ENCODE measurements at regions not wholly inside any gene's neighbourhood (a gene's known extent, or its start where the extent isn't known, plus 50 kb on each side); places are given as distances from the start of the nearest gene placed in this dataset.

DNA sequence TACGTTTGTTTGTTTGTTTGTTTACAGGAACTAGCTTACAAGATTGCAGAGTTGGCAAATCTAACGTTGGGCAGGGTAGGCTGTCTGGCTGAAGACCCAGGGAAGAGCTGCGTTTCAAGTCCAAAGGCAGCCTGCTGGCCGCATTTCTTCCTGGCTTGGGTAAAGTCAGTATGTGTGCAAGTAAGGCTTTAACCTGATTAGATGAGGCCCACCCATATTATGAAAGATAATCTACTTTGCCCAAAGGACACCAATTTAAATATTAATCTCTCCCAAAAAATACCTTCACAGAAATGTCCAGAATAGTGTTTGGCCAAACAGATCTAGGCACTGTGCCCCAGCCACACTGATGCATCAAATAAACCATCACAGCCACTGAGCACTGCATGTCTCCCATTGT is 228.9 kb upstream of the HABP2 start:
- peaks cover 2% of the 10 kb centered on the region for H3K4me1 Mint-ChIP-seq
- peaks cover 7% of the 10 kb centered on the region for H3K27me3 Mint-ChIP-seq
- H3K4me3 Mint-ChIP-seq, result no peak overlapping the region
- no peak overlapping the region for H3K27ac Mint-ChIP-seq
- H3K36me3 Mint-ChIP-seq (ENCODE audit: low read depth), result no peaks in the 10 kb centered on the region
- ATAC-seq (no peak), DNase-seq (no peak)
- no peaks in the 10 kb centered on the region for H3K9me3 ChIP-seq (ENCODE audit: control insufficient read depth, low read length, poor library complexity, severe bottlenecking)

DNA sequence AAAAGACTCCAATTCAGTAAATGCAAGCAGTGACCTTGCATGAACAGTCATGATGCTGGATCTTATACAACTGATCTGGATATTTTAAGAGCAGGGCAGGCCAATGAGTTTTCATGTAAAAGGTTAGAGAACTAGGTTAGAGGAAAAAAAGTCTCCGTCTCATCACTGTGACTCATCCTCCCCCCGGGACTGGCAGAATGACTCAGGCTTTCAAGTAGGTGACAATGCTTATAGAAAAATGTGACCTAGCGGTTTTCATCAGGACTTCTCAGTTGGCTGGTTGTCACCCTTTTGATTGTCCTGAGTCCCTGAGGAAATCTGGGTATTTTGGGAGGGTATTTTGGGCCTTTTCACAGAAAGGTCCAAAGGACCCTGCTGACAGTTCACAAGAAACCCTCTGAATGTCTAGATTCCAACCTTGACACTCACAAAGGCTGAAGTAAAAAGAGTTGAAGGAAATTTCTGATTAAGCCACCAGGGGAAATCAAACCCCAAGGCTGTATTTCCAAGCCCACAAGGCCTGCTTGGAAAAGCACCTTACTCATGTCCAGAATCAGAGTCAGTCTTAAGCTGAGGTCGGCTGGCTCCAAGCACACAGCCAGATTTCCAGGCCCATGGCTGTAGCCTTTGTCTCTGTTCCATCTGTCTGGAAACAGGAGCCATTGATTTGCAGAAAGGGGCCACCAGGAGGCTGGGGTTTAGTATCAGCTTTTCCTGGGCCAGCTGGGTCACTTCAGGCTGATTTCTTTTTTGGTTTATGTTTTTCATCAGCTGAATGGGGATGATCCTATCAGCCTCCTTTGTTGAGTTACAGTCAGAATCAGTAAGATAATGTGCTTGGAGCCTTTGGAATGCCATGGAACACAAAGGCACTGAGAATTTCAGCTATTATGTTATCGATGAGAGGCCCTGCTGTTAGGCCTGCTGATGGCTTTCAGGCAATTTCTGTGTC is 226.4 kb upstream of the HABP2 start:
- Mint-ChIP-seq H3K27ac (no peak overlapping the region), H3K27me3 (peaks cover 13% of the 10 kb centered on the region), H3K36me3 (ENCODE audit: low read depth) (no peaks in the 10 kb centered on the region), H3K4me1 (peaks cover 2% of the 10 kb centered on the region), H3K4me3 (no peak overlapping the region)
- ATAC-seq (no peak), DNase-seq (no peak)
- no peaks in the 10 kb centered on the region for H3K9me3 ChIP-seq (ENCODE audit: control insufficient read depth, low read length, poor library complexity, severe bottlenecking)

DNA sequence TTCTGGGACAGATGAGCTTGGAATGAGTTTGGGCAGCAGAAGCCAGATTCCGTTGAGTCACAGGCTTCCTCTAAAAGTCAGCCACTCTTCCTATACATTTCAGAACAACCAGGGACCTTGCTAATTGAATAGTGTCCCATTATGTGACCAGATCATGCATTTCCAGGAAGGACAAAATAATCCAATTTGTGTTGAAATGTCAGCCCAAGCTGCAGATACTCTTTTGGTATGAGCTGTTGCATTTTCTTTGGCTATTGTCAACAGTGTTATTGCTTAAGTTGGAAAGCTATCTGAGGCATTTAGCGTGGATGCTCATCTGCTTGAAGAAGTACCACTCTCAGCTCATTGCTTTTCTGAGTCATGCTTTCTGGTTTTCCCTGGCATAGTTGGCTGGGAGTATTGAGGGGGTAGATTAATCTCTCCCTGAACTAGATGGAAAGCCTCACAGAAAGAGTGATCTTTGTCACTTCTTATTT is 223.7 kb upstream of the HABP2 start:
- DNase-seq (no peak), ATAC-seq (no peak)
- peaks cover 5% of the 10 kb centered on the region for H3K27me3 Mint-ChIP-seq

DNA sequence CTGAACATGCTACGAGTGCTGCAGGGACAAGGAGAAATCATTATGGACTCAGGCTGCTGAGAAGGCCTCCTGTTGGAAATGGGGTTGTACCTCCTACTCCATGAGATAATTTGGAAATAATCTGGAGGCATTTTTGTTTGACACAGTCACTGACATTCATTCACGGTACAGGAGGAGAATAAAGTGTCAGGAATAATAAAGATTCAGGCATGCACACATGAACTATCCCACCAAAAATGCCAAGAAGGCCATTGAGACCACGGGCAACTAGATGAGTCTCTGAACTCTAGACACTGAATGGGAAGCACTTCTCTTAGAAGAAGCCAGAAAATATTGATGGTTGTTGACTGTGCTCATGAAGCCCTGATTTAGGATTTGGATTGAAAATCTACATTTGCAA is 220.9 kb upstream of the HABP2 start:
- Mint-ChIP-seq H3K27ac (no peak overlapping the region), H3K36me3 (ENCODE audit: low read depth) (no peaks in the 10 kb centered on the region), H3K4me1 (peaks cover 2% of the 10 kb centered on the region), H3K4me3 (no peak overlapping the region), H3K27me3 (peaks cover 5% of the 10 kb centered on the region)
- no peaks in the 10 kb centered on the region for H3K9me3 ChIP-seq (ENCODE audit: control insufficient read depth, low read length, poor library complexity, severe bottlenecking)
- DNase-seq (no peak), ATAC-seq (no peak)

More for the DNA sequence above, 223.7 kb upstream of the HABP2 start:
- Mint-ChIP-seq H3K27ac (no peak overlapping the region), H3K36me3 (ENCODE audit: low read depth) (no peaks in the 10 kb centered on the region), H3K4me1 (peaks cover 2% of the 10 kb centered on the region), H3K4me3 (no peak overlapping the region)
- H3K9me3 ChIP-seq (ENCODE audit: control insufficient read depth, low read length, poor library complexity, severe bottlenecking), result no peaks in the 10 kb centered on the region

DNA sequence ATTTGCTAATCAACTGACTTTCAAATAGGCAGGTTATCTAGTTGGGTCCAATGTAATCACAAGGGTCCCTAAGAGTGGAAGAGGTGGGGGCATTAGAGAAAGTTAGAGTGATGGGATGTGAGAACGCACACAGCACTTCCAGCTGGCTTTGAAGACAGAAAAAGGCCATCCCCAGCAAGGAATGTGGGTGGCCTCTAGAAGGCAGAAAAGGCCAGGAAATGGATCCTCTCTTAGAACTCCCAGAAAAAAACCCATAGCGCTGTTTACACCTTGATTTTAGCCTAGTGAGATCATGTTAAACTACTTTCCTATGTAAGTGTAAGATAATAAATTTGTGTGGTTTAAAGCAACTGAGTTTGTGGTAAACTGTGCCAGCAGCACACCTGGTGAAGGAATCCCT is 219.5 kb upstream of the HABP2 start:
- no peaks in the 10 kb centered on the region for H3K36me3 Mint-ChIP-seq (ENCODE audit: low read depth)
- no peak for ATAC-seq
- no peaks in the 10 kb centered on the region for H3K4me1 Mint-ChIP-seq
- DNase-seq, result no peak
- H3K27ac Mint-ChIP-seq, result no peak overlapping the region
- H3K9me3 ChIP-seq (ENCODE audit: control insufficient read depth, low read length, poor library complexity, severe bottlenecking), result no peaks in the 10 kb centered on the region
- H3K4me3 Mint-ChIP-seq, result no peak overlapping the region
- peaks cover 10% of the 10 kb centered on the region for H3K27me3 Mint-ChIP-seq

DNA sequence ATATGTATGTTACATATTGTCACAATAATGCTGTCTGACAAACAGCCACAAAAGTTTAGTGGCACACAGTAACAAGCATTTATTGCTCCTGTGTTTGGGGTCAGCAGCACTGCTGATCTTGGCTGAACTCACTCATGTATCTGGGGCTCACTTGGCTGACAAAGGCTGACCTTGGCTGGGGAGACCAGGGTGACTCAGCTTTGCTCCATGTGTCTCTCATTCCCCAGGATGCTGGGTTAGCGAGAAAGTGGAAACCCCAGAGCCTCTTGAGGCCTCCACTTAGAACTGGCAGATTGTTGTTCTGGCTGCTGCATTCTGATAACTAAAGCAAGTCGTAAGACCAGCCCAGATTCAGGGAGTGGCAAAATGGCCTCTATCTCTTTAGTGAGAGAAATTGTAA is 217.3 kb upstream of the HABP2 start:
- ATAC-seq (no peak), DNase-seq (no peak)
- Mint-ChIP-seq H3K4me3 (no peak overlapping the region), H3K36me3 (ENCODE audit: low read depth) (no peaks in the 10 kb centered on the region), H3K27me3 (peaks cover 5% of the 10 kb centered on the region), H3K27ac (no peak overlapping the region), H3K4me1 (no peaks in the 10 kb centered on the region)
- no peaks in the 10 kb centered on the region for H3K9me3 ChIP-seq (ENCODE audit: control insufficient read depth, low read length, poor library complexity, severe bottlenecking)

DNA sequence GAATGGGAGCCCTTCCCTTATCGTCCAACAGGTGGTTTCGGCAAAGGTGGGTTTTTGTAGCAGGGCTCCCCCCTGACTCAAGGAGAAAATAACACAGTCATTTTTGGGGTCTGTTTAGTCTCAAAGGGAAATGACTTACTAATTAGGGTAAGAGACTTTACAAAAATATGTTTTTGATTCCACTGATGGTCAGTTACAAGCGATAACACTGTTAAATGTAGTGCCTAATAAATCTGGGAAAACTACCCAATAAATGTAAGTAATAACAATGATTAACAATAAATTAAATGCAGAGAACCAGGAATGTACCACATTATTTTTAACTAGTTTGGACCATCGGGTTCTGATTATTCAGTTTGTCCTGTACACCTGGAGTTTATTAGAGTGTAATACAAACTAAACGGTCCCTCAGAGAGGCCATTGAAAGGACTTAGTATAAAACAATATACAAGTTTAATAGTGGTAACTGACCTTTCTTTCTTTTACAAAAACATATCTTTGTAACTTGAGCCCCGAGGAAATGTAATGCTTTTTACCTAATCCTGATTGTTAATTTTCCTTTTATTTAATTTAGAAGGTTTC is 216.2 kb upstream of the HABP2 start:
- DNase-seq (no peak), ATAC-seq (no peak)
- Mint-ChIP-seq H3K4me1 (no peaks in the 10 kb centered on the region), H3K36me3 (ENCODE audit: low read depth) (no peaks in the 10 kb centered on the region), H3K4me3 (no peak overlapping the region), H3K27ac (no peak overlapping the region), H3K27me3 (peaks cover 9% of the 10 kb centered on the region)
- H3K9me3 ChIP-seq (ENCODE audit: control insufficient read depth, low read length, poor library complexity, severe bottlenecking), result no peaks in the 10 kb centered on the region

DNA sequence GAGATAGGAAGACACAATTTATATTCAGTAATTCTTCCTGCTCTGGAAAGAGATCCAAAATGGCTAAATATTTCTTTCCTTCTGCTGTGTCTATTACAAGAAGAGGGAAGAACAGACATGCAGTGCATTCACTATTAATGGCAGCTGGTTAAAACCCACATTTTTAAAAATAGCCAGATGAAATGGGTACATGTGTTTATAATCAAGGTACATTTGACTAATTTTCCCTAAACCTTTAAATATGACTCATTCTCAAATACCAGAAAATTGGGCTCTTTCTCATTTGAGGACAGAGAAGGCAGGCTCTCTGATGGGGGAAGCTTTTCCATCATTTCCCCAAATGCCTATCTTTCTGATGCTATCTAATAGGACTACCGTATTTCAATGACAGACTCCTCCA is 215.7 kb upstream of the HABP2 start:
- DNase-seq, result no peak
- Mint-ChIP-seq H3K27me3 (peaks cover 9% of the 10 kb centered on the region), H3K4me3 (no peak overlapping the region), H3K4me1 (no peaks in the 10 kb centered on the region), H3K36me3 (ENCODE audit: low read depth) (no peaks in the 10 kb centered on the region), H3K27ac (no peak overlapping the region)
- H3K9me3 ChIP-seq (ENCODE audit: control insufficient read depth, low read length, poor library complexity, severe bottlenecking), result no peaks in the 10 kb centered on the region
- no peak for ATAC-seq

DNA sequence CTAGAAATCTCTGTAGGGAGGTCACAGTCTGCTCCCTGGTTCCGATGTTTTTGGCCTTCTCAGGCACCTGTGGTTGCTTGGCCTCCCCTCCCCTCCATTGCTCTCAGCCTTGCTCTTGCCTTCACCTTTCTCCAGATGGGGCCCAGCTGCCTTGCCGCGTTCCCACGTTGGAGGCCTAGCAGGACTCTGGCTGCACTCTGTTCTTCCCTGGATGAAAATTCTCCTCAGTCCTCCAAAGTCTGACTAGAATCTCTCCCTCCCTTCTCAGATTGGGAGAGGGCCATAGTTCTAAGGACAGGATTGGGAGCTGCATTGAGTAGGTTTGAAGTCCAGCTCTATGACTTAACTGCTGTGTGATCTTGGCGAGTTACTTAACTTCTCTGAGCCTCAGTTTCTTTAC is 213.7 kb upstream of the HABP2 start:
- Mint-ChIP-seq H3K27ac (no peak overlapping the region), H3K4me1 (no peaks in the 10 kb centered on the region), H3K36me3 (ENCODE audit: low read depth) (no peaks in the 10 kb centered on the region), H3K27me3 (peaks cover 9% of the 10 kb centered on the region), H3K4me3 (no peak overlapping the region)
- ATAC-seq (no peak), DNase-seq (no peak)
- H3K9me3 ChIP-seq (ENCODE audit: control insufficient read depth, low read length, poor library complexity, severe bottlenecking), result no peaks in the 10 kb centered on the region

DNA sequence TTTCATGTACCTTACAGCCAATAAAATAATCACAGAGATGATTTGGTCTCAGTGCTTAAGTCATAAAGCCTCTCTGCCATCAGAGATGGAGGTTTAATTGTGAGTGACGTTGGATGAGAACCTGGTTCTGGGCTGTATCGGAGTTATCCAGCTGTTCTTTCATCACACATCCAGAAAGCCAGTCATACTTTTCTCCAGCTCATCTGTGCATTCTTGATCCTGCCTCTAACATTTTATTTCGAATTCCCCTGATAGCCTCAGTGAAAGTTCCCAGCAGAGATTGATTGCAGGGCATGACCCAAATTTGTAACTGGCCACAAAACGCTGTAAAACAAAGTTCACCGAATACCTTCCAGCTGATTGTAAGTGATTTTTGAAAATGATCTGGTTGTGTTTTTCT is 212.6 kb upstream of the HABP2 start:
- no peaks in the 10 kb centered on the region for H3K4me1 Mint-ChIP-seq
- DNase-seq (no peak), ATAC-seq (no peak)
- H3K27ac Mint-ChIP-seq, result no peak overlapping the region
- no peak overlapping the region for H3K4me3 Mint-ChIP-seq
- H3K9me3 ChIP-seq (ENCODE audit: control insufficient read depth, low read length, poor library complexity, severe bottlenecking), result no peaks in the 10 kb centered on the region
- peaks cover 9% of the 10 kb centered on the region for H3K27me3 Mint-ChIP-seq
- no peaks in the 10 kb centered on the region for H3K36me3 Mint-ChIP-seq (ENCODE audit: low read depth)

DNA sequence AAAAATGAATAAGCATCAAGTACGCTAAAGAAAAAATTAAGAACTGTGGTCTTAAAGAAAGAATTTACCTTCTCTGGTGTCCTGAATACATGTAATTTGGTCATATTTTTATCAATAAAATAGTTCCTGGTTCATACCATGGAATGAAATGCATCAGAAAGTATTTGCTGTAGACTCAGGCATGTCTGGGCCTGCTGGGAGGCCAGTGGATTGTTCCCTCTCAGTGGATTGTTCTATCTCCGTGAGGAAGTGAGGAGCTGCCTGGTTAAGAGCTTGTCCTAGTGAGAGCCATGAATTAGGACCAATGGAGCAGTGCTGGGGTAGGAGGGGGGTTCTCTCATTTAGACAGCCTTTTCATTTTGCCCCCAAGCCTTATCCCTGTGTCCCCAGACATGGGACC is 211.7 kb upstream of the HABP2 start:
- H3K36me3 Mint-ChIP-seq (ENCODE audit: low read depth), result no peaks in the 10 kb centered on the region
- peaks cover 9% of the 10 kb centered on the region for H3K27me3 Mint-ChIP-seq
- no peak overlapping the region for H3K4me3 Mint-ChIP-seq
- DNase-seq (no peak), ATAC-seq (no peak)
- H3K9me3 ChIP-seq (ENCODE audit: control insufficient read depth, low read length, poor library complexity, severe bottlenecking), result no peaks in the 10 kb centered on the region
- H3K4me1 Mint-ChIP-seq, result no peaks in the 10 kb centered on the region
- no peak overlapping the region for H3K27ac Mint-ChIP-seq

DNA sequence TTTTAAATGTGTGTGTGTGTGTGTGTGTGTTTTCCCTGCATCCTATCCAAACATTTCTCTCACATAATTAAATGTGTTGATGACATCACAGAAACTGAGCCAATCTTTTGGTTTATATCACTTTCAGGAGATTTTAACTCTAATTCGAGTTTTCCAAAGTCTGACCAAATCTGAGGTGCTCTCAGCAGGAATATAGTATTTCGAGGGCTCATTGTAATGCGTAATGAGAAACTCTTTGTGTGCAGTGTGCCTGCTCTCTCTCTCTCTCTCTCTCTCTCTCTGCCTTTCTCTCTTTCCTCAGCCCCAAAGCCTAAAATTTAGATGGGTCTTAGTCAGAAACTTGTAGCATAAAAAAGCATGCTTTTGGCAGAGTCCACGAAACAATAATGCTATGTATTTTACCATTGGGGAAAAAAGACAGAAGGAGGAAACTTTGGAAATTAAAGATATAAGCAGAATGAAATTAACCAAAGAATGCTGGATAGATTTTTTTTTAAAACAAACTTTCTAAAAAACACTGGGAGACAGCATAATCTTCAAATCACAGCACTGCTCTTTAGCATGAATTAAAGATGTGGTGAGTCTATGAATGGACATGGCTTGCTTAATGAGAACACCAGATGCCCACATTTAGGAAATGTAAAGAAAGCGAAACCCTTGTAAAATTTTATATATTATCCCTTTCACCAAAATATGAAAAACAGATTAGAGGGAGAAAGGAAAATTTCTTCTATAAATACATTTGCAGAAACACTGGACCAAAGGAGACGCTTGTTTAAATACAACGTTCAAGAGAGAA is 206.8 kb upstream of the HABP2 start:
- no peaks in the 10 kb centered on the region for H3K9me3 ChIP-seq (ENCODE audit: control insufficient read depth, low read length, poor library complexity, severe bottlenecking)
- ATAC-seq (no peak), DNase-seq (no peak)
- H3K27ac Mint-ChIP-seq, result no peak overlapping the region
- H3K36me3 Mint-ChIP-seq (ENCODE audit: low read depth), result no peaks in the 10 kb centered on the region
- H3K27me3 Mint-ChIP-seq, result peaks cover 4% of the 10 kb centered on the region
- no peaks in the 10 kb centered on the region for H3K4me1 Mint-ChIP-seq
- no peak overlapping the region for H3K4me3 Mint-ChIP-seq

DNA sequence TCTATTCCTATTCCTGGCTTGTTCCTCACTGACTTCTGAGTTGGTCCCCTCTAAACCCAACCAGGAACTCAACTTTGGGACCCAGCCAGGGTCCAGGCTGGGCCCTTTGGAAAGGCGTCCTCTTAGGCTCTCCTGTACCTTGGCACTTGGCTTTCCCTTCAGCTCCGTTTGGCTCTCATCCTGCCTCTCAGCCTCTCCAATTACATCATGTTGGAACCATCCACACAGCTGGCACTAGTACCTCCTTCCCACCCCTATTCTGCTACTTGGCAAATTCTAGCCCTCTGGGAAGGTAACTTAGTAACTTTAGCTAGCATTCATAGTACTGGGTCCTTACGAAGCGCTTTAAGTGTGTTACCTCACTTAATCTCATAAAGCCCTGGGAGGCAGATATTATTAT is 205.3 kb upstream of the HABP2 start:
- ATAC-seq, result no peak
- Mint-ChIP-seq H3K4me1 (no peaks in the 10 kb centered on the region), H3K27me3 (no peaks in the 10 kb centered on the region), H3K27ac (no peak overlapping the region), H3K36me3 (ENCODE audit: low read depth) (no peaks in the 10 kb centered on the region), H3K4me3 (no peak overlapping the region)
- no peaks in the 10 kb centered on the region for H3K9me3 ChIP-seq (ENCODE audit: control insufficient read depth, low read length, poor library complexity, severe bottlenecking)
- no peak for DNase-seq
